ENCODE measurements at regions not wholly inside any gene's neighbourhood (a gene's known extent, or its start where the extent isn't known, plus 50 kb on each side); places are given as distances from the start of the nearest gene placed in this dataset.

DNA sequence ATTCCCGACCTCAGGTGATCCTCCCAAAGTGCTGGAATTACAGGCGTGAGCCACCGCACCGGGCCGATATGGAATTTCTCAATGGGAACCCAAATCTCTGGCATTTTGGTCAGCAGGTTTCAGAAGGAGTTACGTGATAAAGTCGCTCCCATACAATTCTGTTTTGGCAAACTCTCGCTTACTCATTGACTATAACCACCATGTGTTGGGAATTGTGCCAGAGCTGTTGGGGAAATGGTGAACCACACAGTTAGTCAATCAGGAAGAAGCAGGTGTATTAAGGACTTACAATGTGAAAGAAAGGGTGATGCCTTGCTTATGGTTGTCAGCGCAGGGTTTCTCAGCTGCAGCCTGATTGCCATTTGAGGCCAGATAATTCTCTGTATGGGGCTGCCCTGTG is 410.5 kb downstream of the QKI start:
- TF ChIP-seq POLR2A (IDR thresholded peaks at IDR 0.05), result no peak
- TF ChIP-seq, protein P1, sequence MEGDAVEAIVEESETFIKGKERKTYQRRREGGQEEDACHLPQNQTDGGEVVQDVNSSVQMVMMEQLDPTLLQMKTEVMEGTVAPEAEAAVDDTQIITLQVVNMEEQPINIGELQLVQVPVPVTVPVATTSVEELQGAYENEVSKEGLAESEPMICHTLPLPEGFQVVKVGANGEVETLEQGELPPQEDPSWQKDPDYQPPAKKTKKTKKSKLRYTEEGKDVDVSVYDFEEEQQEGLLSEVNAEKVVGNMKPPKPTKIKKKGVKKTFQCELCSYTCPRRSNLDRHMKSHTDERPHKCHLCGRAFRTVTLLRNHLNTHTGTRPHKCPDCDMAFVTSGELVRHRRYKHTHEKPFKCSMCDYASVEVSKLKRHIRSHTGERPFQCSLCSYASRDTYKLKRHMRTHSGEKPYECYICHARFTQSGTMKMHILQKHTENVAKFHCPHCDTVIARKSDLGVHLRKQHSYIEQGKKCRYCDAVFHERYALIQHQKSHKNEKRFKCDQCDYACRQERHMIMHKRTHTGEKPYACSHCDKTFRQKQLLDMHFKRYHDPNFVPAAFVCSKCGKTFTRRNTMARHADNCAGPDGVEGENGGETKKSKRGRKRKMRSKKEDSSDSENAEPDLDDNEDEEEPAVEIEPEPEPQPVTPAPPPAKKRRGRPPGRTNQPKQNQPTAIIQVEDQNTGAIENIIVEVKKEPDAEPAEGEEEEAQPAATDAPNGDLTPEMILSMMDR (IDR thresholded peaks at IDR 0.05), result no peak
- no peak for TF ChIP-seq POLR2AphosphoS5 (IDR thresholded peaks at IDR 0.05)
- TF ChIP-seq EP300 (IDR thresholded peaks at IDR 0.05), result no peak
